Liver (tissue), 3 donors: ENCODE measurements at regions not wholly inside any gene's neighbourhood (a gene's known extent, or its start where the extent isn't known, plus 50 kb on each side); places are given as distances from the start of the nearest gene placed in this dataset.

Source experiments
- ATF3 ChIP-seq: IDR thresholded peaks from 2 replicates; pipeline ENCODE4 v1.6.1; 2016; ENCODE audit warnings: antibody characterized with exemption
- CTCF ChIP-seq: fragments of 150-350 bp; IDR thresholded peaks from 2 replicates; pipeline ENCODE4 v1.5.1; 2017; ENCODE audit warnings: improper control_type of control experiment, low read depth, low read length; ENCODE audit not compliant: missing input control
- EGR1 ChIP-seq, 2 donors: IDR thresholded peaks; 2 replicates each; pipeline ENCODE4 v1.6.1; 2016 to 2018; ENCODE audit warnings: antibody characterized with exemption in 2 of 2, low read depth in 2 of 2
- GABPA ChIP-seq, 2 donors: IDR thresholded peaks in 1 of 2; conservative IDR thresholded peaks in 1 of 2; 2 replicates each; pipeline ENCODE4 v1.6.1; 2016; ENCODE audit warnings: antibody characterized with exemption in 2 of 2, mild to moderate bottlenecking in 1 of 2, moderate library complexity in 1 of 2
- JUND ChIP-seq, 2 donors: IDR thresholded peaks; 2 replicates each; pipeline ENCODE4 v1.6.1; 2016; ENCODE audit warnings: antibody characterized with exemption in 2 of 2
- MAX ChIP-seq: IDR thresholded peaks from 2 replicates; pipeline ENCODE4 v1.6.1; 2016; ENCODE audit warnings: antibody characterized with exemption
- RAD21 ChIP-seq, 2 donors: IDR thresholded peaks; 2 replicates each; pipeline ENCODE4 v1.6.1; 2016; ENCODE audit warnings: antibody characterized with exemption in 2 of 2, mild to moderate bottlenecking in 2 of 2
- REST ChIP-seq: IDR thresholded peaks from 2 replicates; pipeline ENCODE4 v1.6.1; 2016; ENCODE audit warnings: antibody characterized with exemption, mild to moderate bottlenecking
- SP1 ChIP-seq: IDR thresholded peaks from 2 replicates; pipeline ENCODE4 v1.6.1; 2018; ENCODE audit warnings: antibody characterized with exemption, mild to moderate bottlenecking
- TAF1 ChIP-seq: conservative IDR thresholded peaks from 2 replicates; pipeline ENCODE4 v1.6.1; 2016; ENCODE audit warnings: antibody characterized with exemption, mild to moderate bottlenecking
- YY1 ChIP-seq: IDR thresholded peaks from 2 replicates; pipeline ENCODE4 v1.6.1; 2016; ENCODE audit warnings: antibody characterized with exemption, mild to moderate bottlenecking
- ZBTB33 ChIP-seq: IDR thresholded peaks from 2 replicates; pipeline ENCODE4 v1.6.1; 2016; ENCODE audit warnings: antibody characterized with exemption
- donor health status: healthy.
- donor health status: healthy.

- TF ChIP-seq RAD21 (IDR thresholded peaks at IDR 0.05) (no peak), CTCF (no peak), REST (no peak), TAF1 (no peak), YY1 (no peak), SP1 (no peak), MAX (no peak), GABPA (IDR thresholded peaks at IDR 0.05 in 1 of 2, conservative IDR thresholded peaks at IDR 0.05 in 1 of 2) (no peak), EGR1 (IDR thresholded peaks at IDR 0.05; ENCODE audit: low read depth in 2 of 2) (no peak), JUND (IDR thresholded peaks at IDR 0.05) (no peak), ZBTB33 (no peak), ATF3 (no peak)
Measured at GRCh38 chr3:176087066-176087697, 1110.1 kb downstream of the TBL1XR1 start.
